WTC11 (cell line): ENCODE measurements at regions not wholly inside any gene's neighbourhood (a gene's known extent, or its start where the extent isn't known, plus 50 kb on each side); places are given as distances from the start of the nearest gene placed in this dataset.

Source experiments
- ATAC-seq: fragments of 200-7000 bp; cut with Tn5 transposase; 2 replicates; pipeline ENCODE4 v1.10.0; 2021; ENCODE audit warnings: mild to moderate bottlenecking, moderate library complexity
- CTCF ChIA-PET: fragments of 300-600 bp; sonication (Branson Sonifier 250); formaldehyde crosslinking; loops from one replicate; lab custom pipeline; 2021; ENCODE audit warnings: antibody characterized with exemption; lab: Charles Lee
- POLR2A ChIA-PET: fragments of 350-600 bp; sonication (Branson Sonifier 250); formaldehyde crosslinking; loops from one replicate; lab custom pipeline; 2021; ENCODE audit warnings: antibody characterized with exemption; lab: Charles Lee
- DNase-seq: peaks from one replicate; pipeline ENCODE4 v3.0.0; 2021; ENCODE audit warnings: low spot score
- H3K27ac Mint-ChIP-seq: 2 replicates; pipeline ENCODE4 v1.8.0; 2021; ENCODE audit warnings: mixed read lengths
- H3K27me3 Mint-ChIP-seq: 2 replicates; pipeline ENCODE4 v1.8.0; 2021; ENCODE audit warnings: low read depth, mild to moderate bottlenecking, moderate library complexity, mixed read lengths
- H3K36me3 Mint-ChIP-seq: 2 replicates; pipeline ENCODE4 v1.8.0; 2021; ENCODE audit warnings: mixed read lengths
- H3K4me1 Mint-ChIP-seq: 2 replicates; pipeline ENCODE4 v1.8.0; 2022; ENCODE audit warnings: mixed read lengths
- H3K4me3 Mint-ChIP-seq: 2 replicates; pipeline ENCODE4 v1.8.0; 2021; ENCODE audit warnings: mild to moderate bottlenecking, moderate library complexity, mixed read lengths
- H3K9me3 Mint-ChIP-seq: 2 replicates; pipeline ENCODE4 v1.8.0; 2021; ENCODE audit warnings: mixed read lengths
- ATF6 ChIP-seq: sonication (generic); formaldehyde crosslinking; IDR thresholded peaks from 2 replicates; pipeline ENCODE4 v1.8.1; 2023; ENCODE audit warnings: mild to moderate bottlenecking, missing genetic modification reagents
- CREM ChIP-seq: sonication (generic); formaldehyde crosslinking; IDR thresholded peaks from 2 replicates; pipeline ENCODE4 v1.8.1; 2022; ENCODE audit warnings: mild to moderate bottlenecking, missing genetic modification reagents, moderate library complexity
- ETV6 ChIP-seq: sonication (generic); formaldehyde crosslinking; IDR thresholded peaks from 2 replicates; pipeline ENCODE4 v1.8.1; 2022; ENCODE audit warnings: mild to moderate bottlenecking, missing genetic modification reagents
- IRF1 ChIP-seq: sonication (generic); formaldehyde crosslinking; IDR thresholded peaks from 2 replicates; pipeline ENCODE4 v1.8.0; 2023; ENCODE audit warnings: missing genetic modification reagents
- NFYB ChIP-seq: sonication (generic); formaldehyde crosslinking; conservative IDR thresholded peaks from 2 replicates; pipeline ENCODE4 v1.8.0; 2022; ENCODE audit warnings: low read depth, missing genetic modification reagents
- RELA ChIP-seq: sonication (generic); formaldehyde crosslinking; IDR thresholded peaks from 2 replicates; pipeline ENCODE4 v1.8.1; 2022; ENCODE audit warnings: missing genetic modification reagents, mild to moderate bottlenecking, borderline replicate concordance
- ZNF121 ChIP-seq: sonication (generic); formaldehyde crosslinking; IDR thresholded peaks from 2 replicates; pipeline ENCODE4 v1.8.0; 2023; ENCODE audit warnings: missing genetic modification reagents
- ZNF138 ChIP-seq: sonication (generic); formaldehyde crosslinking; conservative IDR thresholded peaks from 2 replicates; pipeline ENCODE4 v1.8.1; 2022; ENCODE audit warnings: mild to moderate bottlenecking, moderate library complexity, missing genetic modification reagents
- ZNF423 ChIP-seq: fragments of 250-450 bp; sonication (Bioruptor Pico); IDR thresholded peaks from 2 replicates; pipeline ENCODE4 v2.1.2; 2022; ENCODE audit warnings: mild to moderate bottlenecking, moderate library complexity
- TF ChIP-seq, protein P1 (sequence below): sonication (generic); formaldehyde crosslinking; IDR thresholded peaks from 2 replicates; pipeline ENCODE4 v1.8.0; 2022; ENCODE audit warnings: missing genetic modification reagents
- TF ChIP-seq, protein P2 (sequence below): sonication (generic); formaldehyde crosslinking; IDR thresholded peaks from 2 replicates; pipeline ENCODE4 v1.8.1; 2023; ENCODE audit warnings: mild to moderate bottlenecking, missing genetic modification reagents, moderate library complexity
- TF ChIP-seq, protein P3 (sequence below): fragments of 250-450 bp; sonication (Bioruptor Pico); IDR thresholded peaks from 2 replicates; pipeline ENCODE4 v2.1.2; 2022; ENCODE audit warnings: mild to moderate bottlenecking, moderate library complexity
- TF ChIP-seq, protein P4 (sequence below): fragments of 250-450 bp; sonication (Bioruptor Pico); IDR thresholded peaks from 2 replicates; pipeline ENCODE4 v1.9.0; 2021; ENCODE audit warnings: mild to moderate bottlenecking, borderline replicate concordance
- TF ChIP-seq, protein P5 (sequence below): sonication (generic); formaldehyde crosslinking; IDR thresholded peaks from 2 replicates; pipeline ENCODE4 v1.8.1; 2023; ENCODE audit warnings: mild to moderate bottlenecking, missing genetic modification reagents, borderline replicate concordance

GRCh38 chr5:19233573-19233972 is 754.4 kb downstream of the CDH18 start:
- H3K27me3 Mint-ChIP-seq: no peaks in the 10 kb centered on the region
- no peaks in the 10 kb centered on the region for H3K36me3 Mint-ChIP-seq
- ChIA-PET CTCF (no interaction called here), POLR2A (no interaction called here)
- 0 out of 2 replicates have a peak, but pooled peaks cover 3% of the 10 kb centered on the region for H3K9me3 Mint-ChIP-seq
- TF ChIP-seq, protein P1, sequence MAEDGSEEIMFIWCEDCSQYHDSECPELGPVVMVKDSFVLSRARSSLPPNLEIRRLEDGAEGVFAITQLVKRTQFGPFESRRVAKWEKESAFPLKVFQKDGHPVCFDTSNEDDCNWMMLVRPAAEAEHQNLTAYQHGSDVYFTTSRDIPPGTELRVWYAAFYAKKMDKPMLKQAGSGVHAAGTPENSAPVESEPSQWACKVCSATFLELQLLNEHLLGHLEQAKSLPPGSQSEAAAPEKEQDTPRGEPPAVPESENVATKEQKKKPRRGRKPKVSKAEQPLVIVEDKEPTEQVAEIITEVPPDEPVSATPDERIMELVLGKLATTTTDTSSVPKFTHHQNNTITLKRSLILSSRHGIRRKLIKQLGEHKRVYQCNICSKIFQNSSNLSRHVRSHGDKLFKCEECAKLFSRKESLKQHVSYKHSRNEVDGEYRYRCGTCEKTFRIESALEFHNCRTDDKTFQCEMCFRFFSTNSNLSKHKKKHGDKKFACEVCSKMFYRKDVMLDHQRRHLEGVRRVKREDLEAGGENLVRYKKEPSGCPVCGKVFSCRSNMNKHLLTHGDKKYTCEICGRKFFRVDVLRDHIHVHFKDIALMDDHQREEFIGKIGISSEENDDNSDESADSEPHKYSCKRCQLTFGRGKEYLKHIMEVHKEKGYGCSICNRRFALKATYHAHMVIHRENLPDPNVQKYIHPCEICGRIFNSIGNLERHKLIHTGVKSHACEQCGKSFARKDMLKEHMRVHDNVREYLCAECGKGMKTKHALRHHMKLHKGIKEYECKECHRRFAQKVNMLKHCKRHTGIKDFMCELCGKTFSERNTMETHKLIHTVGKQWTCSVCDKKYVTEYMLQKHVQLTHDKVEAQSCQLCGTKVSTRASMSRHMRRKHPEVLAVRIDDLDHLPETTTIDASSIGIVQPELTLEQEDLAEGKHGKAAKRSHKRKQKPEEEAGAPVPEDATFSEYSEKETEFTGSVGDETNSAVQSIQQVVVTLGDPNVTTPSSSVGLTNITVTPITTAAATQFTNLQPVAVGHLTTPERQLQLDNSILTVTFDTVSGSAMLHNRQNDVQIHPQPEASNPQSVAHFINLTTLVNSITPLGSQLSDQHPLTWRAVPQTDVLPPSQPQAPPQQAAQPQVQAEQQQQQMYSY (CRISPR knock-in tag): no peak
- TF ChIP-seq NFYB (CRISPR knock-in tag) (no peak), ZNF121 (CRISPR knock-in tag) (no peak), ATF6 (CRISPR knock-in tag) (no peak), CREM (CRISPR knock-in tag) (no peak), ZNF138 (CRISPR knock-in tag) (no peak), ZNF423 (CRISPR knock-in tag) (no peak), RELA (CRISPR knock-in tag) (no peak), IRF1 (no peak), ETV6 (no peak)
- TF ChIP-seq, protein P2, sequence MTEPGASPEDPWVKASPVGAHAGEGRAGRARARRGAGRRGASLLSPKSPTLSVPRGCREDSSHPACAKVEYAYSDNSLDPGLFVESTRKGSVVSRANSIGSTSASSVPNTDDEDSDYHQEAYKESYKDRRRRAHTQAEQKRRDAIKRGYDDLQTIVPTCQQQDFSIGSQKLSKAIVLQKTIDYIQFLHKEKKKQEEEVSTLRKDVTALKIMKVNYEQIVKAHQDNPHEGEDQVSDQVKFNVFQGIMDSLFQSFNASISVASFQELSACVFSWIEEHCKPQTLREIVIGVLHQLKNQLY (CRISPR knock-in tag): no peak
- TF ChIP-seq, protein P3, sequence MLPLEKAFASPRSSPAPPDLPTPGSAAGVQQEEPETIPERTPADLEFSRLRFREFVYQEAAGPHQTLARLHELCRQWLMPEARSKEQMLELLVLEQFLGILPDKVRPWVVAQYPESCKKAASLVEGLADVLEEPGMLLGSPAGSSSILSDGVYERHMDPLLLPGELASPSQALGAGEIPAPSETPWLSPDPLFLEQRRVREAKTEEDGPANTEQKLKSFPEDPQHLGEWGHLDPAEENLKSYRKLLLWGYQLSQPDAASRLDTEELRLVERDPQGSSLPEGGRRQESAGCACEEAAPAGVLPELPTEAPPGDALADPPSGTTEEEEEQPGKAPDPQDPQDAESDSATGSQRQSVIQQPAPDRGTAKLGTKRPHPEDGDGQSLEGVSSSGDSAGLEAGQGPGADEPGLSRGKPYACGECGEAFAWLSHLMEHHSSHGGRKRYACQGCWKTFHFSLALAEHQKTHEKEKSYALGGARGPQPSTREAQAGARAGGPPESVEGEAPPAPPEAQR (CRISPR knock-in tag): no peak
- TF ChIP-seq, protein P4, sequence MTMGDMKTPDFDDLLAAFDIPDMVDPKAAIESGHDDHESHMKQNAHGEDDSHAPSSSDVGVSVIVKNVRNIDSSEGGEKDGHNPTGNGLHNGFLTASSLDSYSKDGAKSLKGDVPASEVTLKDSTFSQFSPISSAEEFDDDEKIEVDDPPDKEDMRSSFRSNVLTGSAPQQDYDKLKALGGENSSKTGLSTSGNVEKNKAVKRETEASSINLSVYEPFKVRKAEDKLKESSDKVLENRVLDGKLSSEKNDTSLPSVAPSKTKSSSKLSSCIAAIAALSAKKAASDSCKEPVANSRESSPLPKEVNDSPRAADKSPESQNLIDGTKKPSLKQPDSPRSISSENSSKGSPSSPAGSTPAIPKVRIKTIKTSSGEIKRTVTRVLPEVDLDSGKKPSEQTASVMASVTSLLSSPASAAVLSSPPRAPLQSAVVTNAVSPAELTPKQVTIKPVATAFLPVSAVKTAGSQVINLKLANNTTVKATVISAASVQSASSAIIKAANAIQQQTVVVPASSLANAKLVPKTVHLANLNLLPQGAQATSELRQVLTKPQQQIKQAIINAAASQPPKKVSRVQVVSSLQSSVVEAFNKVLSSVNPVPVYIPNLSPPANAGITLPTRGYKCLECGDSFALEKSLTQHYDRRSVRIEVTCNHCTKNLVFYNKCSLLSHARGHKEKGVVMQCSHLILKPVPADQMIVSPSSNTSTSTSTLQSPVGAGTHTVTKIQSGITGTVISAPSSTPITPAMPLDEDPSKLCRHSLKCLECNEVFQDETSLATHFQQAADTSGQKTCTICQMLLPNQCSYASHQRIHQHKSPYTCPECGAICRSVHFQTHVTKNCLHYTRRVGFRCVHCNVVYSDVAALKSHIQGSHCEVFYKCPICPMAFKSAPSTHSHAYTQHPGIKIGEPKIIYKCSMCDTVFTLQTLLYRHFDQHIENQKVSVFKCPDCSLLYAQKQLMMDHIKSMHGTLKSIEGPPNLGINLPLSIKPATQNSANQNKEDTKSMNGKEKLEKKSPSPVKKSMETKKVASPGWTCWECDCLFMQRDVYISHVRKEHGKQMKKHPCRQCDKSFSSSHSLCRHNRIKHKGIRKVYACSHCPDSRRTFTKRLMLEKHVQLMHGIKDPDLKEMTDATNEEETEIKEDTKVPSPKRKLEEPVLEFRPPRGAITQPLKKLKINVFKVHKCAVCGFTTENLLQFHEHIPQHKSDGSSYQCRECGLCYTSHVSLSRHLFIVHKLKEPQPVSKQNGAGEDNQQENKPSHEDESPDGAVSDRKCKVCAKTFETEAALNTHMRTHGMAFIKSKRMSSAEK (CRISPR knock-in tag): no peak
- TF ChIP-seq, protein P5, sequence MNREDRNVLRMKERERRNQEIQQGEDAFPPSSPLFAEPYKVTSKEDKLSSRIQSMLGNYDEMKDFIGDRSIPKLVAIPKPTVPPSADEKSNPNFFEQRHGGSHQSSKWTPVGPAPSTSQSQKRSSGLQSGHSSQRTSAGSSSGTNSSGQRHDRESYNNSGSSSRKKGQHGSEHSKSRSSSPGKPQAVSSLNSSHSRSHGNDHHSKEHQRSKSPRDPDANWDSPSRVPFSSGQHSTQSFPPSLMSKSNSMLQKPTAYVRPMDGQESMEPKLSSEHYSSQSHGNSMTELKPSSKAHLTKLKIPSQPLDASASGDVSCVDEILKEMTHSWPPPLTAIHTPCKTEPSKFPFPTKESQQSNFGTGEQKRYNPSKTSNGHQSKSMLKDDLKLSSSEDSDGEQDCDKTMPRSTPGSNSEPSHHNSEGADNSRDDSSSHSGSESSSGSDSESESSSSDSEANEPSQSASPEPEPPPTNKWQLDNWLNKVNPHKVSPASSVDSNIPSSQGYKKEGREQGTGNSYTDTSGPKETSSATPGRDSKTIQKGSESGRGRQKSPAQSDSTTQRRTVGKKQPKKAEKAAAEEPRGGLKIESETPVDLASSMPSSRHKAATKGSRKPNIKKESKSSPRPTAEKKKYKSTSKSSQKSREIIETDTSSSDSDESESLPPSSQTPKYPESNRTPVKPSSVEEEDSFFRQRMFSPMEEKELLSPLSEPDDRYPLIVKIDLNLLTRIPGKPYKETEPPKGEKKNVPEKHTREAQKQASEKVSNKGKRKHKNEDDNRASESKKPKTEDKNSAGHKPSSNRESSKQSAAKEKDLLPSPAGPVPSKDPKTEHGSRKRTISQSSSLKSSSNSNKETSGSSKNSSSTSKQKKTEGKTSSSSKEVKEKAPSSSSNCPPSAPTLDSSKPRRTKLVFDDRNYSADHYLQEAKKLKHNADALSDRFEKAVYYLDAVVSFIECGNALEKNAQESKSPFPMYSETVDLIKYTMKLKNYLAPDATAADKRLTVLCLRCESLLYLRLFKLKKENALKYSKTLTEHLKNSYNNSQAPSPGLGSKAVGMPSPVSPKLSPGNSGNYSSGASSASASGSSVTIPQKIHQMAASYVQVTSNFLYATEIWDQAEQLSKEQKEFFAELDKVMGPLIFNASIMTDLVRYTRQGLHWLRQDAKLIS (CRISPR knock-in tag): no peak
- H3K4me1 Mint-ChIP-seq: peaks cover 6% of the 10 kb centered on the region; the same call in 1 of the 2 replicates
- H3K4me3 Mint-ChIP-seq: no peak overlapping the region
- no peak for DNase-seq
- no peak overlapping the region for H3K27ac Mint-ChIP-seq
- no peak for ATAC-seq
